Neural cell (in vitro differentiated cells): ENCODE measurements at regions not wholly inside any gene's neighbourhood (a gene's known extent, or its start where the extent isn't known, plus 50 kb on each side); places are given as distances from the start of the nearest gene placed in this dataset.

Source experiments
- H2AFZ ChIP-seq: fragments of 200-600, 300-800 bp; sonication (generic), shearing (Covaris generic); 2 replicates; pipeline ENCODE4 v1.6.0; 2014; ENCODE audit warnings: low read depth, mild to moderate bottlenecking, antibody characterized with exemption, low read length, moderate library complexity
- H3F3A ChIP-seq: fragments of 200-600 bp; shearing (Covaris generic); 2 replicates; pipeline ENCODE4 v1.6.1; 2016; ENCODE audit warnings: mild to moderate bottlenecking, moderate library complexity, mixed read lengths, antibody characterized with exemption, low read length; ENCODE audit not compliant: insufficient read depth, poor library complexity, severe bottlenecking
- H3K27ac ChIP-seq: fragments of 200-600, 300-800 bp; sonication (generic), shearing (Covaris generic); 2 replicates; pipeline ENCODE4 v1.5.1; 2014; ENCODE audit warnings: mild to moderate bottlenecking, low read length, moderate library complexity
- H3K27me3 ChIP-seq: fragments of 300-800, 200-600 bp; sonication (generic), shearing (Covaris generic); 2 replicates; pipeline ENCODE4 v1.6.0; 2014; ENCODE audit warnings: mild to moderate bottlenecking, low read depth, low read length, moderate library complexity; ENCODE audit not compliant: insufficient read depth
- H3K36me3 ChIP-seq: fragments of 300-800, 200-600 bp; sonication (generic), shearing (Covaris generic); 2 replicates; pipeline ENCODE4 v1.5.1; 2014; ENCODE audit warnings: mild to moderate bottlenecking, antibody characterized with exemption, low read length, moderate library complexity; ENCODE audit not compliant: insufficient read depth
- H3K4me2 ChIP-seq: fragments of 300-800, 200-600 bp; sonication (generic), shearing (Covaris generic); 2 replicates; pipeline ENCODE4 v1.6.0; 2014; ENCODE audit warnings: mild to moderate bottlenecking, low read length
- H3K4me3 ChIP-seq: fragments of 300-800, 200-600 bp; sonication (generic), shearing (Covaris generic); 2 replicates; pipeline ENCODE4 v1.5.1; 2014; ENCODE audit warnings: mild to moderate bottlenecking, low read length, moderate library complexity
- H3K79me2 ChIP-seq: fragments of 200-600 bp; shearing (Covaris generic); replicated peaks from 2 replicates; pipeline ENCODE4 v1.6.0; 2014; ENCODE audit warnings: mild to moderate bottlenecking, low read length, moderate library complexity; ENCODE audit not compliant: insufficient read depth
- H3K9ac ChIP-seq: fragments of 300-800, 200-600 bp; sonication (generic), shearing (Covaris generic); 2 replicates; pipeline ENCODE4 v1.6.1; 2016; ENCODE audit warnings: mild to moderate bottlenecking, low read length, mixed read lengths
- H3K9me2 ChIP-seq: fragments of 200-600 bp; shearing (Covaris generic); 2 replicates; pipeline ENCODE4 v1.6.1; 2016; ENCODE audit warnings: mild to moderate bottlenecking, low read length, mixed read lengths; ENCODE audit not compliant: insufficient read depth
- H3K9me3 ChIP-seq: fragments of 200-600, 300-800 bp; sonication (generic), shearing (Covaris generic); 2 replicates; pipeline ENCODE4 v1.6.1; 2016; ENCODE audit warnings: mild to moderate bottlenecking, mixed run types, low read length, moderate library complexity, mixed read lengths
- H4K20me1 ChIP-seq: fragments of 200-600 bp; shearing (Covaris generic); 2 replicates; pipeline ENCODE4 v1.6.1; 2016; ENCODE audit warnings: mild to moderate bottlenecking, mixed run types; ENCODE audit not compliant: insufficient read depth
- EP300 ChIP-seq: fragments of 450-650 bp; conservative IDR thresholded peaks from 2 replicates; pipeline ENCODE4 v1.6.1; 2014; ENCODE audit warnings: antibody characterized with exemption, mild to moderate bottlenecking, moderate library complexity; ENCODE audit not compliant: poor library complexity, severe bottlenecking
- EZH2 ChIP-seq: fragments of 200-600, 300-800 bp; shearing (Covaris generic), sonication (generic); IDR thresholded peaks from 2 replicates; pipeline ENCODE4 v1.6.1; 2014; ENCODE audit warnings: antibody characterized with exemption, low read length, borderline replicate concordance, mild to moderate bottlenecking; ENCODE audit not compliant: insufficient read depth, poor library complexity, severe bottlenecking
- MXI1 ChIP-seq: fragments of 450-650 bp; conservative IDR thresholded peaks from 2 replicates; pipeline ENCODE4 v1.6.1; 2014; ENCODE audit warnings: antibody characterized with exemption, mild to moderate bottlenecking; ENCODE audit not compliant: poor library complexity, severe bottlenecking
- POLR2AphosphoS5 ChIP-seq: IDR thresholded peaks from 2 replicates; pipeline ENCODE4 v1.6.1; 2012
- RAD21 ChIP-seq: fragments of 450-650 bp; conservative IDR thresholded peaks from 2 replicates; pipeline ENCODE4 v1.6.1; 2014; ENCODE audit warnings: antibody characterized with exemption, mild to moderate bottlenecking, moderate library complexity
- SMC3 ChIP-seq: fragments of 450-650 bp; conservative IDR thresholded peaks from 2 replicates; pipeline ENCODE4 v1.6.1; 2014; ENCODE audit warnings: antibody characterized with exemption, mild to moderate bottlenecking, moderate library complexity; ENCODE audit not compliant: poor library complexity
- TAF1 ChIP-seq: IDR thresholded peaks from 2 replicates; pipeline ENCODE4 v1.6.1; 2012; ENCODE audit warnings: low read depth
- TF ChIP-seq, protein P1 (sequence below): IDR thresholded peaks from 2 replicates; pipeline ENCODE4 v1.6.1; 2012; ENCODE audit warnings: borderline replicate concordance
- TF ChIP-seq, protein P2 (sequence below): fragments of 450-650 bp; IDR thresholded peaks from 2 replicates; pipeline ENCODE4 v1.5.1; 2014; ENCODE audit warnings: antibody characterized with exemption, mild to moderate bottlenecking, moderate library complexity; ENCODE audit not compliant: poor library complexity, severe bottlenecking

DNA sequence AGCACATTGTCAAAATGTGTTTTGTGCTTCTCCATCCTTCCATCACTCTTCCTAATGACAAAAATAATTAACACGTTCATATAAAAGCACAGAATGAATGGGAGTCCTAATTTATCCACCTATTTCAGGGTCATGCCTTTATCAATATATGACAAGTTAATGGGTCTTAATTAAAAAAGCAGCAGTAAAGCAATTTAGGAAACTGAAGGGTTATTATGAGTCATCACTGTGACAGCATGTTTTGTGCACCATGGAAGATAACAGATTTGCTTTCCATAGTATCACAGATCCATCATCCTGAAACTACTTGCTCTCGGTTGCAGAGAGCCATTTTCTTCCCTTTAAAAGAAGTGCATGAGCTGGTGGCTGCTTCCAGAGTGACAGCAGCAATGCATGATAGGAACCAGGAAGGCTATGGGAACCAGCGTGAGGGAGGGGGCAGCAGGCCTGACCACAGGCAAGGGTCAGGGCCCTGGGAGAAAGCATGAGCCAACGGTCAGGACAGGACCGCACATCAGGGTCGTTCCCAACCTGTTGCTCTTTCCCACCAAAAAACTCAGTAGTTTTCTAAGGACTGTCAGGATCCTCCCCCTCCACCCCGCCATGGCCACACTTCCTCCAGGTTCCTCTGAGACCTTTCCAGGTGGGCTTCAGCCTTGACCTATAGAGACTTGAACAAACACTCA lies 784.1 kb downstream of the UQCRFS1 start:
- no peaks in the 10 kb centered on the region for H3K9me3 ChIP-seq
- H3K4me3 ChIP-seq, result peak overlapping the region; percentile 3
- H3K27me3 ChIP-seq, result no peaks in the 10 kb centered on the region
- H3K4me2 ChIP-seq, result no peak overlapping the region
- TF ChIP-seq POLR2AphosphoS5 (peak; percentile 82), EP300 (peak; percentile 85), TAF1 (no peak), MXI1 (no peak), SMC3 (no peak), RAD21 (no peak), EZH2 (no peak)
- TF ChIP-seq, protein P1, sequence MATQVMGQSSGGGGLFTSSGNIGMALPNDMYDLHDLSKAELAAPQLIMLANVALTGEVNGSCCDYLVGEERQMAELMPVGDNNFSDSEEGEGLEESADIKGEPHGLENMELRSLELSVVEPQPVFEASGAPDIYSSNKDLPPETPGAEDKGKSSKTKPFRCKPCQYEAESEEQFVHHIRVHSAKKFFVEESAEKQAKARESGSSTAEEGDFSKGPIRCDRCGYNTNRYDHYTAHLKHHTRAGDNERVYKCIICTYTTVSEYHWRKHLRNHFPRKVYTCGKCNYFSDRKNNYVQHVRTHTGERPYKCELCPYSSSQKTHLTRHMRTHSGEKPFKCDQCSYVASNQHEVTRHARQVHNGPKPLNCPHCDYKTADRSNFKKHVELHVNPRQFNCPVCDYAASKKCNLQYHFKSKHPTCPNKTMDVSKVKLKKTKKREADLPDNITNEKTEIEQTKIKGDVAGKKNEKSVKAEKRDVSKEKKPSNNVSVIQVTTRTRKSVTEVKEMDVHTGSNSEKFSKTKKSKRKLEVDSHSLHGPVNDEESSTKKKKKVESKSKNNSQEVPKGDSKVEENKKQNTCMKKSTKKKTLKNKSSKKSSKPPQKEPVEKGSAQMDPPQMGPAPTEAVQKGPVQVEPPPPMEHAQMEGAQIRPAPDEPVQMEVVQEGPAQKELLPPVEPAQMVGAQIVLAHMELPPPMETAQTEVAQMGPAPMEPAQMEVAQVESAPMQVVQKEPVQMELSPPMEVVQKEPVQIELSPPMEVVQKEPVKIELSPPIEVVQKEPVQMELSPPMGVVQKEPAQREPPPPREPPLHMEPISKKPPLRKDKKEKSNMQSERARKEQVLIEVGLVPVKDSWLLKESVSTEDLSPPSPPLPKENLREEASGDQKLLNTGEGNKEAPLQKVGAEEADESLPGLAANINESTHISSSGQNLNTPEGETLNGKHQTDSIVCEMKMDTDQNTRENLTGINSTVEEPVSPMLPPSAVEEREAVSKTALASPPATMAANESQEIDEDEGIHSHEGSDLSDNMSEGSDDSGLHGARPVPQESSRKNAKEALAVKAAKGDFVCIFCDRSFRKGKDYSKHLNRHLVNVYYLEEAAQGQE, result no peak
- TF ChIP-seq, protein P2, sequence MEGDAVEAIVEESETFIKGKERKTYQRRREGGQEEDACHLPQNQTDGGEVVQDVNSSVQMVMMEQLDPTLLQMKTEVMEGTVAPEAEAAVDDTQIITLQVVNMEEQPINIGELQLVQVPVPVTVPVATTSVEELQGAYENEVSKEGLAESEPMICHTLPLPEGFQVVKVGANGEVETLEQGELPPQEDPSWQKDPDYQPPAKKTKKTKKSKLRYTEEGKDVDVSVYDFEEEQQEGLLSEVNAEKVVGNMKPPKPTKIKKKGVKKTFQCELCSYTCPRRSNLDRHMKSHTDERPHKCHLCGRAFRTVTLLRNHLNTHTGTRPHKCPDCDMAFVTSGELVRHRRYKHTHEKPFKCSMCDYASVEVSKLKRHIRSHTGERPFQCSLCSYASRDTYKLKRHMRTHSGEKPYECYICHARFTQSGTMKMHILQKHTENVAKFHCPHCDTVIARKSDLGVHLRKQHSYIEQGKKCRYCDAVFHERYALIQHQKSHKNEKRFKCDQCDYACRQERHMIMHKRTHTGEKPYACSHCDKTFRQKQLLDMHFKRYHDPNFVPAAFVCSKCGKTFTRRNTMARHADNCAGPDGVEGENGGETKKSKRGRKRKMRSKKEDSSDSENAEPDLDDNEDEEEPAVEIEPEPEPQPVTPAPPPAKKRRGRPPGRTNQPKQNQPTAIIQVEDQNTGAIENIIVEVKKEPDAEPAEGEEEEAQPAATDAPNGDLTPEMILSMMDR, result no peak
- H4K20me1 ChIP-seq, result no peaks in the 10 kb centered on the region
- H3K9ac ChIP-seq, result no peak overlapping the region
- H3K79me2 ChIP-seq, result no peaks in the 10 kb centered on the region
- no peaks in the 10 kb centered on the region for H3K9me2 ChIP-seq
- H3F3A ChIP-seq, result no peaks in the 10 kb centered on the region
- H3K27ac ChIP-seq, result peak overlapping the region; percentile 36
- no peaks in the 10 kb centered on the region for H3K36me3 ChIP-seq
- H2AFZ ChIP-seq, result no peak overlapping the region

DNA sequence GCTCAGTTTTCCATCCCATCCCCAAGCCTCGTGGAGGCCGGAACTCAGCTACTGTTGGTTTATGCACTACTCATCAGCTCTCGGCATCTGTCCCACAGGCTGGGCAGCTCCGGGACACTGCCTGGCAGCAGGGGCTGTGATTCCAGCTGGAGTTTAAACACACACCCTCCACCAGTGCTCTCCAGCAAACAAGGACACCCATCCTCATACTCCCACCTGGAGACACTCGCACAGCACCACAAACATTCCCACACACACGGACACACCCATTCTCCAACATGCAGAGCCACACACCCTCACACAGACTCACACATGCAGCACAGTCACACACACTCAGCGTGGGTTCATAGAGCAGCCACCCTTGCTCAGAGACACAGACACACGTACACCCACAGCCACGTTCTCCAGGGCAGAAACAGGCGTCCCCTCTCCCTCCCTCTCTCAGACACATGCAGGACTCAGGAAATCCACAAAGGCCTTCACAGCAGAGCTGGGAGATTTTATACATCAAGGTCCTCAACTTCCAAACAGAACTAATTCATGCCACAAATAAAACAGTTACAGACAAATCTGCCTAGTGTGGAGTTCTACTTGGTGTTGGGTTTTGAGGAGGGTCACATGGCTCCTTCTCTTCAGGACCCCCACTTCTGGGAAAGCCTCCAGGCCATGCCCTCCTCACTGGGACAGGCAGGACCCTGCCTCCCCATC lies 785.4 kb downstream of the UQCRFS1 start:
- TF ChIP-seq MXI1, result no peak
- TF ChIP-seq EZH2, result no peak
- no peak for TF ChIP-seq SMC3
- TF ChIP-seq POLR2AphosphoS5, result no peak
- TF ChIP-seq, protein P2, result no peak
- Histone ChIP-seq H3F3A (no peaks in the 10 kb centered on the region), H3K4me3 (no peak overlapping the region), H3K27me3 (no peaks in the 10 kb centered on the region), H3K79me2 (no peaks in the 10 kb centered on the region), H4K20me1 (no peaks in the 10 kb centered on the region), H3K9me2 (no peaks in the 10 kb centered on the region), H3K36me3 (no peaks in the 10 kb centered on the region), H3K27ac (no peak overlapping the region), H2AFZ (no peak overlapping the region), H3K9ac (no peak overlapping the region), H3K4me2 (no peak overlapping the region), H3K9me3 (no peaks in the 10 kb centered on the region)
